ENCODE measurements at regions not wholly inside any gene's neighbourhood (a gene's known extent, or its start where the extent isn't known, plus 50 kb on each side); places are given as distances from the start of the nearest gene placed in this dataset.

GRCh38 chr1:217138173-217138765 lies 415.0 kb upstream of the ESRRG start:
- 6 to 16% methylated on average over 6 to 29 of the region's 29 CpGs for WGBS, 2 donors (ENCODE audit: low coverage in 1 of 2)
- TF ChIP-seq POLR2A (IDR thresholded peaks at IDR 0.05) (no peak), CTCF (IDR thresholded peaks at IDR 0.05) (no peak), EP300 (IDR thresholded peaks at IDR 0.05; ENCODE audit: low read depth) (no peak), POLR2AphosphoS5 (IDR thresholded peaks at IDR 0.05) (no peak)
- no peaks in the 10 kb centered on the region for H3K36me3 ChIP-seq
- peaks cover 0 to 43% (median 26%) of the 10 kb centered on the region in 4 donors for H3K4me1 ChIP-seq
- intact Hi-C loops (cut with DNase I; ENCODE audit: low total_unique reads) (no loop called here), in situ Hi-C loops (cut with MboI; ENCODE audit: low pct_ligation_motif_present in 1 of 4, low pct_unique_long_range_greater_than_20kb in 1 of 4, low sequenced_read_pairs in 3 of 4) (no loop called here)
- DNase-seq, result no peak
- no peak overlapping the region for H3K27ac ChIP-seq
- H3K4me3 ChIP-seq, result peak overlapping the region in 1 of 4 donors; percentile 14
- H3K27me3 ChIP-seq, result peaks cover 84% of the 10 kb centered on the region
- H3K9me3 ChIP-seq, result no peaks in the 10 kb centered on the region

GRCh38 chr1:217137210-217137881 lies 414.1 kb upstream of the ESRRG start:
- intact Hi-C loops (cut with DNase I; ENCODE audit: low total_unique reads) (no loop called here), in situ Hi-C loops (cut with MboI; ENCODE audit: low pct_ligation_motif_present in 1 of 4, low pct_unique_long_range_greater_than_20kb in 1 of 4, low sequenced_read_pairs in 3 of 4) (no loop called here)
- no peaks in the 10 kb centered on the region for H3K9me3 ChIP-seq
- WGBS, 2 donors (ENCODE audit: low coverage in 1 of 2), result 22% methylated on average over 34 of the region's 53 CpGs; no CpG with 5 or more reads in 1 of the 2 donors
- H3K4me3 ChIP-seq, result peak overlapping the region in 1 of 4 donors; percentile 18
- DNase-seq, result no peak
- H3K27ac ChIP-seq, result no peak overlapping the region
- no peaks in the 10 kb centered on the region for H3K36me3 ChIP-seq
- no peak for TF ChIP-seq POLR2AphosphoS5 (IDR thresholded peaks at IDR 0.05)
- TF ChIP-seq POLR2A (IDR thresholded peaks at IDR 0.05), result no peak
- TF ChIP-seq EP300 (IDR thresholded peaks at IDR 0.05; ENCODE audit: low read depth), result no peak
- no peak for TF ChIP-seq CTCF (IDR thresholded peaks at IDR 0.05)
- H3K4me1 ChIP-seq, result peaks cover 0 to 43% (median 26%) of the 10 kb centered on the region in 4 donors
- peaks cover 93% of the 10 kb centered on the region for H3K27me3 ChIP-seq

- 0 to 13% methylated on average over 4 to 11 of the region's 11 CpGs for whole genome bisulfite sequencing, 2 donors (ENCODE audit: low coverage in 1 of 2)
- in situ Hi-C loops (cut with MboI; ENCODE audit: low pct_ligation_motif_present in 1 of 4, low pct_unique_long_range_greater_than_20kb in 1 of 4, low sequenced_read_pairs in 3 of 4) (no loop called here), intact Hi-C loops (cut with DNase I; ENCODE audit: low total_unique reads) (no loop called here)
- H3K27me3 ChIP-seq, result peaks cover 98% of the 10 kb centered on the region
- H3K4me1 ChIP-seq, result peaks cover 0 to 43% (median 26%) of the 10 kb centered on the region in 4 donors
- TF ChIP-seq EP300 (IDR thresholded peaks at IDR 0.05; ENCODE audit: low read depth), result no peak
- no peak for TF ChIP-seq POLR2A (IDR thresholded peaks at IDR 0.05)
- TF ChIP-seq CTCF (IDR thresholded peaks at IDR 0.05), result no peak
- TF ChIP-seq POLR2AphosphoS5 (IDR thresholded peaks at IDR 0.05), result no peak
- H3K9me3 ChIP-seq, result no peaks in the 10 kb centered on the region
- no peaks in the 10 kb centered on the region for H3K36me3 ChIP-seq
- no peak for DNase-seq
- no peak overlapping the region for H3K27ac ChIP-seq
- H3K4me3 ChIP-seq, result peak overlapping the region in 1 of 4 donors; percentile 2
These were observed 413.6 kb upstream of the ESRRG start for GRCh38 chr1:217136895-217137205.

GRCh38 chr1:217135987-217136894 lies 413.0 kb upstream of the ESRRG start:
- TF ChIP-seq EP300 (IDR thresholded peaks at IDR 0.05; ENCODE audit: low read depth), result no peak
- no peak for TF ChIP-seq CTCF (IDR thresholded peaks at IDR 0.05)
- TF ChIP-seq POLR2A (IDR thresholded peaks at IDR 0.05), result no peak
- TF ChIP-seq POLR2AphosphoS5 (IDR thresholded peaks at IDR 0.05), result no peak
- peaks cover 0 to 43% (median 26%) of the 10 kb centered on the region in 4 donors for H3K4me1 ChIP-seq
- intact Hi-C loops (cut with DNase I; ENCODE audit: low total_unique reads), result no loop called here
- in situ Hi-C loops (cut with MboI; ENCODE audit: low pct_ligation_motif_present in 1 of 4, low pct_unique_long_range_greater_than_20kb in 1 of 4, low sequenced_read_pairs in 3 of 4), result no loop called here
- H3K9me3 ChIP-seq, result no peaks in the 10 kb centered on the region
- WGBS, 2 donors (ENCODE audit: low coverage in 1 of 2), result 8 to 21% methylated on average over 15 to 36 of the region's 36 CpGs
- no peak overlapping the region for H3K27ac ChIP-seq
- peaks cover 97% of the 10 kb centered on the region for H3K27me3 ChIP-seq
- H3K4me3 ChIP-seq, result peak overlapping the region in 2 of 4 donors; percentile 28 to 62
- no peak for DNase-seq
- H3K36me3 ChIP-seq, result no peaks in the 10 kb centered on the region
